Spleen (tissue), 7 donors: ENCODE measurements at regions not wholly inside any gene's neighbourhood (a gene's known extent, or its start where the extent isn't known, plus 50 kb on each side); places are given as distances from the start of the nearest gene placed in this dataset.

ENCODE experiments used
- CTCF ChIP-seq, 11 experiments: fragments of 200-600 bp in 7 of 11; fragments of 450-650 bp in 4 of 11; sonication (generic) in 4 of 11; IDR thresholded peaks in 8 of 11; conservative IDR thresholded peaks in 3 of 11; 1 replicate in 7 of 11; 2 replicates in 4 of 11; pipeline versions ENCODE4 v1.4.0 to v1.8.0; 2016 to 2021; ENCODE audit warnings: antibody characterized with exemption in 11 of 11, inconsistent platforms in 4 of 11, mild to moderate bottlenecking in 1 of 11
- POLR2A ChIP-seq, 3 donors: fragments of 450-650 bp; IDR thresholded peaks; one replicate each; pipeline ENCODE4 v1.5.1; 2017; ENCODE audit warnings: antibody characterized with exemption in 3 of 3, mild to moderate bottlenecking in 1 of 3
- donor health status: DM: no; HTN: no; CAD: no; lungs with moderate emphysema.
- donor health status: DM: no; HTN: no; CAD: no.
- donor health status: DM: no; HTN: no; CAD: no.

GRCh38 chr13:87169337-87169736, 501.8 kb upstream of the SLITRK5 start:
- TF ChIP-seq CTCF (IDR thresholded peaks at IDR 0.05 in 8 of 11, conservative IDR thresholded peaks at IDR 0.05 in 3 of 11) (no peak), POLR2A (IDR thresholded peaks at IDR 0.05) (no peak)
